Gastrocnemius medialis (tissue), 4 donors: ENCODE measurements at regions not wholly inside any gene's neighbourhood (a gene's known extent, or its start where the extent isn't known, plus 50 kb on each side); places are given as distances from the start of the nearest gene placed in this dataset.
"Not testable (repeated sequence)": the region's sequence is repeated elsewhere in the genome, so short reads cannot be mapped to it uniquely, and the experiment has no call there.

ENCODE experiments used
- ATAC-seq, 2 donors: fragments of 150-250 bp; one replicate each; pipeline ENCODE4 v1.9.1; 2016
- DNase-seq, 2 donors: peaks; one replicate each; pipeline ENCODE4 v3.0.0-alpha.2; 2019
- H3K27ac ChIP-seq, 4 donors: fragments of 200-600 bp; sonication (generic); 1 replicate in 1 of 4; 2 replicates in 3 of 4; pipeline ENCODE4 v1.5.1; 2016 to 2018; ENCODE audit warnings: mild to moderate bottlenecking in 2 of 4, moderate library complexity in 1 of 4
- H3K27me3 ChIP-seq, 3 donors: fragments of 200-600 bp; sonication (generic) in 2 of 3; 1 replicate in 1 of 3; 2 replicates in 2 of 3; pipeline versions ENCODE4 v1.5.1 to v1.6.0; 2016 to 2019; ENCODE audit warnings: mild to moderate bottlenecking in 1 of 3, moderate library complexity in 1 of 3
- H3K36me3 ChIP-seq, 2 donors: fragments of 200-600 bp; sonication (generic) in 1 of 2; one replicate each; pipeline ENCODE4 v1.5.1; 2017 to 2018
- H3K4me1 ChIP-seq, 2 donors: fragments of 200-600 bp; sonication (generic) in 1 of 2; one replicate each; pipeline ENCODE4 v1.5.1; 2016 to 2017; ENCODE audit warnings: mild to moderate bottlenecking in 2 of 2
- H3K4me3 ChIP-seq, 4 donors: fragments of 200-600 bp; sonication (generic) in 3 of 4; 1 replicate in 1 of 4; 2 replicates in 3 of 4; pipeline ENCODE4 v1.5.1; 2016 to 2019; ENCODE audit warnings: mild to moderate bottlenecking in 2 of 4
- H3K9me3 ChIP-seq, 3 donors: fragments of 200-600 bp; sonication (generic) in 2 of 3; 1 replicate in 1 of 3; 2 replicates in 2 of 3; pipeline ENCODE4 v1.5.1; 2016 to 2019
- CTCF ChIP-seq, 5 experiments: fragments of 450-650 bp in 3 of 5; fragments of 200-600 bp in 2 of 5; sonication (generic) in 2 of 5; IDR thresholded peaks in 4 of 5; conservative IDR thresholded peaks in 1 of 5; 1 replicate in 4 of 5; 2 replicates in 1 of 5; pipeline ENCODE4 v1.5.1; 2016 to 2019; ENCODE audit warnings: antibody characterized with exemption in 5 of 5, mild to moderate bottlenecking in 3 of 5, moderate library complexity in 3 of 5
- POLR2A ChIP-seq, 2 donors: fragments of 450-650 bp; IDR thresholded peaks; one replicate each; pipeline ENCODE4 v1.6.1; 2017; ENCODE audit warnings: antibody characterized with exemption in 2 of 2, mild to moderate bottlenecking in 2 of 2, moderate library complexity in 2 of 2
- in situ Hi-C, 4 donors: fragments of 200-750 bp; cut with MboI; loops; one replicate each; pipeline versions ENCODE4 v1.15.0 to v1.8.0; 2017; ENCODE audit warnings: low sequenced_read_pairs in 4 of 4
- intact Hi-C: fragments of 100-400 bp; cut with DNase I; formaldehyde crosslinking; loops from one replicate; pipeline ENCODE4 v1.15.1; 2023; ENCODE audit warnings: low total_unique reads

GRCh38 chr22:22165936-22166710 is 78.5 kb upstream of the VPREB1 start:
- Histone ChIP-seq H3K4me1 (peaks cover 0 to 3% of the 10 kb centered on the region in 2 donors), H3K36me3 (no peaks in the 10 kb centered on the region), H3K27me3 (peaks cover 0 to 3% (median 0%) of the 10 kb centered on the region in 3 donors), H3K9me3 (no peaks in the 10 kb centered on the region), H3K27ac (no peak overlapping the region), H3K4me3 (no peak overlapping the region)
- in situ Hi-C loops, result no loop called here
- intact Hi-C loops, result no loop called here
- no peak for TF ChIP-seq POLR2A (IDR thresholded peaks at IDR 0.05)
- no peak for TF ChIP-seq CTCF (IDR thresholded peaks at IDR 0.05 in 4 of 5, conservative IDR thresholded peaks at IDR 0.05 in 1 of 5)
- ATAC-seq (no peak), DNase-seq (no peak)

GRCh38 chr22:22164541-22165272 is 79.9 kb upstream of the VPREB1 start:
- TF ChIP-seq CTCF (IDR thresholded peaks at IDR 0.05 in 4 of 5, conservative IDR thresholded peaks at IDR 0.05 in 1 of 5), result no peak
- no peak for TF ChIP-seq POLR2A (IDR thresholded peaks at IDR 0.05)
- Histone ChIP-seq H3K27me3 (peaks cover 0 to 3% (median 0%) of the 10 kb centered on the region in 3 donors), H3K4me1 (peaks cover 0 to 3% of the 10 kb centered on the region in 2 donors), H3K9me3 (no peaks in the 10 kb centered on the region), H3K4me3 (no peak overlapping the region), H3K27ac (no peak overlapping the region), H3K36me3 (no peaks in the 10 kb centered on the region)
- no peak for ATAC-seq
- intact Hi-C loops (no loop called here), in situ Hi-C loops (no loop called here)
- no peak for DNase-seq

GRCh38 chr22:22161924-22162851 is 82.4 kb upstream of the VPREB1 start:
- TF ChIP-seq CTCF (IDR thresholded peaks at IDR 0.05 in 4 of 5, conservative IDR thresholded peaks at IDR 0.05 in 1 of 5), result no peak
- no peak for TF ChIP-seq POLR2A (IDR thresholded peaks at IDR 0.05)
- intact Hi-C loops, result no loop called here

GRCh38 chr22:22160768-22161167 is 83.8 kb upstream of the VPREB1 start:
- ATAC-seq, intact Hi-C loops: not testable (repeated sequence)

More at GRCh38 chr22:22161924-22162851, 82.4 kb upstream of the VPREB1 start:
- H3K4me3 ChIP-seq, result no peak overlapping the region
- no peak for DNase-seq
- ATAC-seq, result no peak
- H3K27me3 ChIP-seq, result peaks cover 0 to 3% (median 0%) of the 10 kb centered on the region in 3 donors
- no peaks in the 10 kb centered on the region for H3K4me1 ChIP-seq
- no peaks in the 10 kb centered on the region for H3K9me3 ChIP-seq
- no peak overlapping the region for H3K27ac ChIP-seq
- in situ Hi-C loops, result no loop called here
- no peaks in the 10 kb centered on the region for H3K36me3 ChIP-seq

More at GRCh38 chr22:22160768-22161167, 83.8 kb upstream of the VPREB1 start:
- H3K4me1 ChIP-seq, H3K9me3 ChIP-seq, H3K27me3 ChIP-seq, in situ Hi-C loops, H3K36me3 ChIP-seq, DNase-seq, H3K27ac ChIP-seq, H3K4me3 ChIP-seq: not testable (repeated sequence)
